B cell (primary cell): ENCODE measurements at regions not wholly inside any gene's neighbourhood (a gene's known extent, or its start where the extent isn't known, plus 50 kb on each side); places are given as distances from the start of the nearest gene placed in this dataset.

Source experiments
- ATAC-seq: fragments of 200-7000 bp; cut with Tn5 transposase; one replicate; pipeline ENCODE4 v1.10.0; 2021; ENCODE audit warnings: low read depth, mild to moderate bottlenecking, moderate number of reproducible peaks, moderate library complexity
- CTCF ChIA-PET: fragments of 350-600 bp; sonication (Branson Sonifier 250); formaldehyde crosslinking; loops from one replicate; lab custom pipeline; 2021; ENCODE audit warnings: antibody characterized with exemption, inconsistent platforms; lab: Charles Lee
- POLR2A ChIA-PET: fragments of 350-600 bp; sonication (Branson Sonifier 250); formaldehyde crosslinking; loops from one replicate; lab custom pipeline; 2021; ENCODE audit warnings: antibody characterized with exemption; lab: Charles Lee
- DNase-seq: peaks from one replicate; pipeline ENCODE4 v3.0.0; 2013
- H2AFZ ChIP-seq: 2 replicates; pipeline ENCODE4 v1.6.1; 2012; ENCODE audit warnings: mild to moderate bottlenecking, low read depth, low read length; ENCODE audit not compliant: insufficient read depth, poor library complexity, severe bottlenecking
- H3K27ac ChIP-seq, 2 donors: 1 replicate in 1 of 2; 2 replicates in 1 of 2; pipeline ENCODE4 v1.5.1; 2012 to 2013; ENCODE audit warnings: low read length in 2 of 2, mild to moderate bottlenecking in 2 of 2, moderate library complexity in 1 of 2
- H3K27me3 ChIP-seq, 4 experiments: fragments of 200-600 bp in 1 of 4; sonication (generic) in 1 of 4; replicated peaks in 1 of 4; 1 replicate in 2 of 4; 2 replicates in 2 of 4; pipeline versions ENCODE4 v1.6.1 to v1.7.0; 2013 to 2016; ENCODE audit warnings: low read length in 3 of 4, mild to moderate bottlenecking in 2 of 4, mixed read lengths in 1 of 4, moderate library complexity in 1 of 4; ENCODE audit not compliant: insufficient read depth in 4 of 4, control insufficient read depth in 3 of 4; ENCODE audit errors: control extremely low read depth in 1 of 4
- H3K36me3 ChIP-seq, 2 experiments: replicated peaks in 1 of 2; 1 replicate in 1 of 2; 2 replicates in 1 of 2; pipeline versions ENCODE4 v1.6.1 to v1.7.1; 2013; ENCODE audit warnings: low read length in 1 of 2; ENCODE audit not compliant: insufficient read depth in 2 of 2, control insufficient read depth in 1 of 2; ENCODE audit errors: control extremely low read depth in 1 of 2, extremely low read depth in 1 of 2
- H3K4me1 ChIP-seq, 2 donors: fragments of 200-600 bp in 1 of 2; sonication (generic) in 1 of 2; 1 replicate in 1 of 2; 2 replicates in 1 of 2; pipeline versions ENCODE4 v1.5.1 to v1.6.1; 2013 to 2017; ENCODE audit warnings: low read length in 2 of 2; ENCODE audit not compliant: control insufficient read depth in 2 of 2, insufficient read depth in 2 of 2
- H3K4me2 ChIP-seq: replicated peaks from 2 replicates; pipeline ENCODE3; 2012; ENCODE audit warnings: mild to moderate bottlenecking, low read depth, low read length; ENCODE audit not compliant: poor library complexity, severe bottlenecking
- H3K4me3 ChIP-seq, 5 experiments: fragments of 200-600 bp in 1 of 5; sonication (generic) in 1 of 5; 1 replicate in 3 of 5; 2 replicates in 2 of 5; pipeline versions ENCODE4 v1.5.1 to v1.7.0; 2011 to 2016; ENCODE audit warnings: low read length in 4 of 5, mild to moderate bottlenecking in 4 of 5, low read depth in 2 of 5, control low read depth in 1 of 5, moderate library complexity in 1 of 5; ENCODE audit not compliant: insufficient read depth in 1 of 5; ENCODE audit errors: control extremely low read depth in 1 of 5, extremely low read depth in 1 of 5
- H3K79me2 ChIP-seq: fragments of 200-600 bp; sonication (generic); one replicate; pipeline ENCODE4 v1.6.0; 2016; ENCODE audit warnings: low read length; ENCODE audit not compliant: control insufficient read depth, insufficient read depth
- H3K9ac ChIP-seq: fragments of 200-600 bp; sonication (generic); 2 replicates; pipeline ENCODE4 v1.6.1; 2017; ENCODE audit warnings: mild to moderate bottlenecking, low read length, moderate library complexity
- H3K9me3 ChIP-seq, 3 donors: one replicate each; pipeline versions ENCODE4 v1.6.1 to v1.7.1; 2013; ENCODE audit warnings: low read length in 2 of 3; ENCODE audit not compliant: control insufficient read depth in 2 of 3, insufficient read depth in 1 of 3; ENCODE audit errors: control extremely low read depth in 1 of 3
- H4K20me1 ChIP-seq: 2 replicates; pipeline ENCODE4 v1.6.0; 2012; ENCODE audit warnings: mild to moderate bottlenecking, low read length; ENCODE audit not compliant: insufficient read depth, control insufficient read depth, poor library complexity, severe bottlenecking
- H3K27ac Mint-ChIP-seq: one replicate; pipeline ENCODE4 v1.8.0; 2021; ENCODE audit warnings: mixed read lengths
- H3K27me3 Mint-ChIP-seq: one replicate; pipeline ENCODE4 v1.8.0; 2021; ENCODE audit warnings: mixed read lengths
- H3K4me1 Mint-ChIP-seq: one replicate; pipeline ENCODE4 v1.8.0; 2021; ENCODE audit warnings: mixed read lengths
- H3K4me3 Mint-ChIP-seq: one replicate; pipeline ENCODE4 v1.8.0; 2021; ENCODE audit warnings: mixed read lengths
- H3K9me3 Mint-ChIP-seq: one replicate; pipeline ENCODE4 v1.8.0; 2022; ENCODE audit warnings: mixed read lengths; ENCODE audit not compliant: insufficient read depth
- EZH2 ChIP-seq: IDR thresholded peaks from 2 replicates; pipeline ENCODE4 v1.6.1; 2012; ENCODE audit warnings: borderline replicate concordance, low read depth, mild to moderate bottlenecking, moderate library complexity, low read length; ENCODE audit not compliant: insufficient read depth, poor library complexity, severe bottlenecking
- WGBS: methylation state at CpG from one replicate; pipeline ENCODE4 v1.1.5; 2013; ENCODE audit warnings: missing lambda C conversion rate; ENCODE audit not compliant: insufficient coverage; 5-methylcytosine and 5-hydroxymethylcytosine counted together
- intact Hi-C: fragments of 100-400 bp; cut with micrococcal nuclease; formaldehyde crosslinking; loops from one replicate; pipeline ENCODE4 v1.10.0; 2022
- TF ChIP-seq, protein P1 (sequence below): fragments of 200-600 bp; IDR thresholded peaks from one replicate; pipeline ENCODE4 v1.8.0; 2022; ENCODE audit warnings: antibody characterized with exemption, mild to moderate bottlenecking

DNA sequence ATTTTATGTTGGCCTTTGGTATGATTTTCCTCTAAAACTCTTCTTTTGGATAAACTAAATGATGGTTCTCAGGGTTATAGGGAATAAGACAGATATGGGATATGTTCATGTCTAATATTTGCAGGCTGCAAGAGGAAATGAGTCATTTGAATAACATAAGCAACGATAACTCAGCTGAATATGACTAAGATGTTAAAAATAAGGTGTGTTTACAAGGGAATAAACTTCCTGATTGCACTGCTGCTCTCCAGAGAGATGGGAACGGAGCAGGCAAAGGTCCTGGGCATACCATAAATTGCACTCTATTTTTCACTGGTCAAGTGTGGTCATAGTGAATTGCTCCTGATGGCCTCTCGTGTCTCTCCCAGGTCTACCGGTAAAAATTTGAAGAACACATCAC, 666.2 kb downstream of the TOX3 start:
- Mint-ChIP-seq H3K27ac (no peak overlapping the region), H3K4me3 (no peak overlapping the region), H3K4me1 (no peaks in the 10 kb centered on the region), H3K27me3 (no peaks in the 10 kb centered on the region), H3K9me3 (no peaks in the 10 kb centered on the region)
- no peaks in the 10 kb centered on the region for H3K79me2 ChIP-seq
- ChIA-PET CTCF (no interaction called here), POLR2A (no interaction called here)
- ATAC-seq: no peak
- intact Hi-C loops: no loop called here
- no peak overlapping the region for H3K27ac ChIP-seq
- H4K20me1 ChIP-seq: no peaks in the 10 kb centered on the region
- no peaks in the 10 kb centered on the region for H3K36me3 ChIP-seq
- WGBS: 71% methylated on average over 3 of the region's 4 CpGs
- no peaks in the 10 kb centered on the region for H3K4me1 ChIP-seq
- H3K9ac ChIP-seq: no peak overlapping the region
- no peak for DNase-seq
- H3K9me3 ChIP-seq: peaks cover 0 to 7% (median 0%) of the 10 kb centered on the region in 3 donors
- no peak overlapping the region for H3K4me3 ChIP-seq
- H2AFZ ChIP-seq: no peak overlapping the region
- TF ChIP-seq, protein P1, sequence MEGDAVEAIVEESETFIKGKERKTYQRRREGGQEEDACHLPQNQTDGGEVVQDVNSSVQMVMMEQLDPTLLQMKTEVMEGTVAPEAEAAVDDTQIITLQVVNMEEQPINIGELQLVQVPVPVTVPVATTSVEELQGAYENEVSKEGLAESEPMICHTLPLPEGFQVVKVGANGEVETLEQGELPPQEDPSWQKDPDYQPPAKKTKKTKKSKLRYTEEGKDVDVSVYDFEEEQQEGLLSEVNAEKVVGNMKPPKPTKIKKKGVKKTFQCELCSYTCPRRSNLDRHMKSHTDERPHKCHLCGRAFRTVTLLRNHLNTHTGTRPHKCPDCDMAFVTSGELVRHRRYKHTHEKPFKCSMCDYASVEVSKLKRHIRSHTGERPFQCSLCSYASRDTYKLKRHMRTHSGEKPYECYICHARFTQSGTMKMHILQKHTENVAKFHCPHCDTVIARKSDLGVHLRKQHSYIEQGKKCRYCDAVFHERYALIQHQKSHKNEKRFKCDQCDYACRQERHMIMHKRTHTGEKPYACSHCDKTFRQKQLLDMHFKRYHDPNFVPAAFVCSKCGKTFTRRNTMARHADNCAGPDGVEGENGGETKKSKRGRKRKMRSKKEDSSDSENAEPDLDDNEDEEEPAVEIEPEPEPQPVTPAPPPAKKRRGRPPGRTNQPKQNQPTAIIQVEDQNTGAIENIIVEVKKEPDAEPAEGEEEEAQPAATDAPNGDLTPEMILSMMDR: no peak
- no peak for TF ChIP-seq EZH2
- H3K4me2 ChIP-seq: no peak overlapping the region
- H3K27me3 ChIP-seq: no peaks in the 10 kb centered on the region

DNA sequence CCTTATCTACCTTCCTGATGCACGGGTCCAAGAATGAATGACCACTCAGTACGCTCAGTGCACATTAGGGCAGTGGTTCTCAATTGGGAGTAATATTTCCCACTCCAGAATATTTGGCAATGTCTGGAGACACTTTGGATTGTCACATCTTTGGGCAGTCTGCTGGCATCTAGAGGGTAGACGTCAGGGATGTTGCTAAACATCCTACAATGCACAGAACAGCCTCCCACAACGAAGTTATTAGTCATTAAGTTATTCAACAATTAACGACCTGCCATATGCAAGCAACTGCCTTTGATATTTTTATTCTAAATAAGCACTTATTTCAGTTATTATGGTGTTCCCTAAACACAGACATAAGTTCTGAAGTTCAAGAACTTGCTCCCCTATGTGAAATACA, 669.3 kb downstream of the TOX3 start:
- Mint-ChIP-seq H3K4me3 (no peak overlapping the region), H3K27ac (no peak overlapping the region), H3K4me1 (no peaks in the 10 kb centered on the region), H3K27me3 (no peaks in the 10 kb centered on the region), H3K9me3 (no peaks in the 10 kb centered on the region)
- H3K9ac ChIP-seq: no peak overlapping the region
- H3K27me3 ChIP-seq: no peaks in the 10 kb centered on the region
- H3K9me3 ChIP-seq: peaks cover 0 to 8% (median 0%) of the 10 kb centered on the region in 3 donors
- no peaks in the 10 kb centered on the region for H3K4me1 ChIP-seq
- H3K36me3 ChIP-seq: no peaks in the 10 kb centered on the region
- H2AFZ ChIP-seq: no peak overlapping the region
- ATAC-seq (no peak), DNase-seq (no peak)
- H3K4me2 ChIP-seq: no peak overlapping the region
- H3K79me2 ChIP-seq: no peaks in the 10 kb centered on the region
- no peak for TF ChIP-seq EZH2
- TF ChIP-seq, protein P1: no peak
- ChIA-PET POLR2A (no interaction called here), CTCF (no interaction called here)
- H4K20me1 ChIP-seq: no peaks in the 10 kb centered on the region
- intact Hi-C loops: no loop called here
- no peak overlapping the region for H3K27ac ChIP-seq
- H3K4me3 ChIP-seq: no peak overlapping the region
- 66% methylated on average over 3 of the region's 5 CpGs for WGBS
